ENCODE measurements at regions not wholly inside any gene's neighbourhood (a gene's known extent, or its start where the extent isn't known, plus 50 kb on each side); places are given as distances from the start of the nearest gene placed in this dataset.

GRCh38 chr5:135694012-135694411, 115.2 kb upstream of the CXCL14 start:
- no peak for ATAC-seq
- TF ChIP-seq PPARA (CRISPR knock-in tag; IDR thresholded peaks at IDR 0.05; ENCODE audit: borderline replicate concordance): no peak
- no peak for TF ChIP-seq CSDC2 (CRISPR knock-in tag; IDR thresholded peaks at IDR 0.05)
- TF ChIP-seq ZNF70 (CRISPR knock-in tag; IDR thresholded peaks at IDR 0.05): no peak
- TF ChIP-seq ZC3H10 (CRISPR knock-in tag; IDR thresholded peaks at IDR 0.05): no peak
- TF ChIP-seq PATZ1 (CRISPR knock-in tag; IDR thresholded peaks at IDR 0.05; ENCODE audit: borderline replicate concordance): no peak
- no peak for TF ChIP-seq TCF4 (CRISPR knock-in tag; IDR thresholded peaks at IDR 0.05; ENCODE audit: borderline replicate concordance)
- TF ChIP-seq BACH2 (CRISPR knock-in tag; IDR thresholded peaks at IDR 0.05; ENCODE audit: borderline replicate concordance): no peak
- TF ChIP-seq CREB5 (CRISPR knock-in tag; IDR thresholded peaks at IDR 0.05; ENCODE audit: low read depth): no peak
- TF ChIP-seq ARNTL (CRISPR knock-in tag; IDR thresholded peaks at IDR 0.05; ENCODE audit: borderline replicate concordance, low read depth): no peak
- no peak for TF ChIP-seq ZFP3 (CRISPR knock-in tag; IDR thresholded peaks at IDR 0.05)
- no peak for TF ChIP-seq ZNF565 (CRISPR knock-in tag; conservative IDR thresholded peaks at IDR 0.05; ENCODE audit: low read depth)
- no peak for TF ChIP-seq POU6F1 (CRISPR knock-in tag; IDR thresholded peaks at IDR 0.05; ENCODE audit: borderline replicate concordance, low read depth)
- no peak for TF ChIP-seq TOX (CRISPR knock-in tag; IDR thresholded peaks at IDR 0.05; ENCODE audit: borderline replicate concordance)
- no peak for TF ChIP-seq ZFP30 (CRISPR knock-in tag; IDR thresholded peaks at IDR 0.05)
- TF ChIP-seq OSR1 (CRISPR knock-in tag; IDR thresholded peaks at IDR 0.05): no peak
- TF ChIP-seq CSRNP3 (CRISPR knock-in tag; IDR thresholded peaks at IDR 0.05): no peak
- TF ChIP-seq ESRRG (CRISPR knock-in tag; IDR thresholded peaks at IDR 0.05): no peak
- no peak for TF ChIP-seq SNAI2 (CRISPR knock-in tag; IDR thresholded peaks at IDR 0.05)
- no peak for TF ChIP-seq TSHZ2 (CRISPR knock-in tag; IDR thresholded peaks at IDR 0.05)
- TF ChIP-seq GLIS3 (CRISPR knock-in tag; IDR thresholded peaks at IDR 0.05): no peak

GRCh38 chr5:135693371-135693955, 114.7 kb upstream of the CXCL14 start:
- no peak for ATAC-seq
- TF ChIP-seq CREB5 (CRISPR knock-in tag; IDR thresholded peaks at IDR 0.05; ENCODE audit: low read depth) (no peak), TCF4 (CRISPR knock-in tag; IDR thresholded peaks at IDR 0.05; ENCODE audit: borderline replicate concordance) (no peak), PPARA (CRISPR knock-in tag; IDR thresholded peaks at IDR 0.05; ENCODE audit: borderline replicate concordance) (no peak), TSHZ2 (CRISPR knock-in tag; IDR thresholded peaks at IDR 0.05) (no peak), ZNF70 (CRISPR knock-in tag; IDR thresholded peaks at IDR 0.05) (no peak), TOX (CRISPR knock-in tag; IDR thresholded peaks at IDR 0.05; ENCODE audit: borderline replicate concordance) (no peak), SNAI2 (CRISPR knock-in tag; IDR thresholded peaks at IDR 0.05) (no peak), ZNF565 (CRISPR knock-in tag; conservative IDR thresholded peaks at IDR 0.05; ENCODE audit: low read depth) (no peak), POU6F1 (CRISPR knock-in tag; IDR thresholded peaks at IDR 0.05; ENCODE audit: borderline replicate concordance, low read depth) (no peak), OSR1 (CRISPR knock-in tag; IDR thresholded peaks at IDR 0.05) (no peak), ZFP30 (CRISPR knock-in tag; IDR thresholded peaks at IDR 0.05) (no peak), PATZ1 (CRISPR knock-in tag; IDR thresholded peaks at IDR 0.05; ENCODE audit: borderline replicate concordance) (no peak)

Measured in SK-N-SH treated with all-trans-retinoic acid at 6 μM for 48 hours (cell line).